Naive thymus-derived CD4-positive, alpha-beta T cell (primary cell): ENCODE measurements at regions not wholly inside any gene's neighbourhood (a gene's known extent, or its start where the extent isn't known, plus 50 kb on each side); places are given as distances from the start of the nearest gene placed in this dataset.
"Not testable (repeated sequence)": the region's sequence is repeated elsewhere in the genome, so short reads cannot be mapped to it uniquely, and the experiment has no call there.

Experiments used
- ATAC-seq: fragments of 150-1000 bp; cut with Tn5 transposase; 2 replicates; pipeline ENCODE4 v1.10.0; 2021; ENCODE audit warnings: mild to moderate bottlenecking, moderate library complexity
- CTCF ChIA-PET: fragments of 350-600 bp; sonication (Branson Sonifier 250); formaldehyde crosslinking; loops from one replicate; lab custom pipeline; 2021; ENCODE audit warnings: antibody characterized with exemption; lab: Charles Lee
- POLR2A ChIA-PET: fragments of 350-600 bp; sonication (Branson Sonifier 250); formaldehyde crosslinking; loops from one replicate; lab custom pipeline; 2021; ENCODE audit warnings: antibody characterized with exemption, inconsistent platforms; lab: Charles Lee
- DNase-seq, 9 donors: peaks; one replicate each; pipeline versions ENCODE4 v3.0.0 to v3.0.0-alpha.2; 2020 to 2022; ENCODE audit warnings: mixed read lengths in 1 of 9
- H3K27ac ChIP-seq: one replicate; pipeline ENCODE4 v1.7.0; 2013; ENCODE audit warnings: mild to moderate bottlenecking, low read depth, low read length, moderate library complexity
- H3K27me3 ChIP-seq, 2 donors: one replicate each; pipeline ENCODE4 v1.7.0; 2013; ENCODE audit warnings: low read length in 2 of 2, mild to moderate bottlenecking in 2 of 2, moderate library complexity in 2 of 2; ENCODE audit not compliant: control insufficient read depth in 2 of 2, insufficient read depth in 2 of 2
- H3K36me3 ChIP-seq, 3 experiments: 1 replicate in 2 of 3; 2 replicates in 1 of 3; pipeline ENCODE4 v1.7.0; 2013; ENCODE audit warnings: low read length in 3 of 3, mild to moderate bottlenecking in 3 of 3, moderate library complexity in 1 of 3; ENCODE audit not compliant: insufficient read depth in 3 of 3, control insufficient read depth in 2 of 3
- H3K4me1 ChIP-seq, 2 donors: one replicate each; pipeline ENCODE4 v1.7.0; 2013; ENCODE audit warnings: low read length in 2 of 2, mild to moderate bottlenecking in 2 of 2, moderate library complexity in 1 of 2; ENCODE audit not compliant: control insufficient read depth in 2 of 2, insufficient read depth in 2 of 2
- H3K4me3 ChIP-seq: 2 replicates; pipeline ENCODE4 v1.7.0; 2013; ENCODE audit warnings: mild to moderate bottlenecking, low read length
- H3K9me3 ChIP-seq, 3 experiments: 1 replicate in 2 of 3; 2 replicates in 1 of 3; pipeline ENCODE4 v1.7.0; 2013; ENCODE audit warnings: low read length in 3 of 3; ENCODE audit not compliant: control insufficient read depth in 2 of 3
- H3K27ac Mint-ChIP-seq, 9 donors: one replicate each; pipeline ENCODE4 v1.8.0; 2020 to 2022; ENCODE audit warnings: mixed read lengths in 9 of 9, mild to moderate bottlenecking in 8 of 9, moderate library complexity in 5 of 9, inconsistent platforms in 2 of 9
- H3K27me3 Mint-ChIP-seq, 5 donors: one replicate each; pipeline ENCODE4 v1.8.0; 2021 to 2022; ENCODE audit warnings: mixed read lengths in 5 of 5, mild to moderate bottlenecking in 1 of 5
- H3K36me3 Mint-ChIP-seq, 5 donors: one replicate each; pipeline ENCODE4 v1.8.0; 2020 to 2022; ENCODE audit warnings: mixed read lengths in 5 of 5, mild to moderate bottlenecking in 3 of 5, inconsistent platforms in 1 of 5
- H3K4me1 Mint-ChIP-seq, 7 donors: one replicate each; pipeline ENCODE4 v1.8.0; 2020 to 2022; ENCODE audit warnings: mixed read lengths in 7 of 7, mild to moderate bottlenecking in 3 of 7, inconsistent platforms in 1 of 7
- H3K4me3 Mint-ChIP-seq, 10 donors: one replicate each; pipeline ENCODE4 v1.8.0; 2020 to 2022; ENCODE audit warnings: mild to moderate bottlenecking in 10 of 10, mixed read lengths in 10 of 10, moderate library complexity in 6 of 10, inconsistent platforms in 2 of 10
- H3K9me3 Mint-ChIP-seq, 11 donors: one replicate each; pipeline ENCODE4 v1.8.0; 2020 to 2022; ENCODE audit warnings: mixed read lengths in 11 of 11, mild to moderate bottlenecking in 4 of 11, inconsistent platforms in 1 of 11, moderate library complexity in 1 of 11
- intact Hi-C, 2 donors: fragments of 100-400 bp; cut with micrococcal nuclease; formaldehyde crosslinking; loops; one replicate each; pipeline ENCODE4 v1.15.1; 2023

- ATAC-seq (no peak), DNase-seq (no peak)
- Histone ChIP-seq H3K27me3 (no peaks in the 10 kb centered on the region), H3K9me3 (no peaks in the 10 kb centered on the region), H3K4me1 (no peaks in the 10 kb centered on the region), H3K27ac (no peak overlapping the region), H3K36me3 (no peaks in the 10 kb centered on the region), H3K4me3 (no peak overlapping the region)
- no peak overlapping the region for H3K27ac Mint-ChIP-seq
- H3K4me1 Mint-ChIP-seq, result peaks cover 2 to 12% (median 8%) of the 10 kb centered on the region in 7 donors
- H3K27me3 Mint-ChIP-seq, result peaks cover 0 to 20% (median 6%) of the 10 kb centered on the region in 5 donors
- intact Hi-C loops, result loop anchor here (2.0 to 5.0 kb wide), 4 partner anchors 73 to 216 kb away; no protein-coding TSS in a partner anchor
- ChIA-PET CTCF (no interaction called here), POLR2A (no interaction called here)
- H3K9me3 Mint-ChIP-seq, result no peaks in the 10 kb centered on the region
- no peaks in the 10 kb centered on the region for H3K36me3 Mint-ChIP-seq
- no peak overlapping the region for H3K4me3 Mint-ChIP-seq
Measured at GRCh38 chr10:29375888-29376287, 87.0 kb downstream of the LYZL1 start.

- H3K9me3 Mint-ChIP-seq, result no peaks in the 10 kb centered on the region
Measured at GRCh38 chr10:29377333-29377961, 88.6 kb downstream of the LYZL1 start.

GRCh38 chr10:29378106-29378505, 89.2 kb downstream of the LYZL1 start:
- H3K4me3 ChIP-seq, result no peak overlapping the region
- no peaks in the 10 kb centered on the region for H3K4me1 ChIP-seq
- peaks cover 0 to 3% of the 10 kb centered on the region in 2 donors for H3K27me3 ChIP-seq
- ChIA-PET POLR2A (no interaction called here), CTCF (interaction anchor here (1.5 kb wide), 1 partner anchor 14 kb away, joined by 3 read pairs; no protein-coding TSS in a partner anchor)
- intact Hi-C loops, result loop anchor here in 1 of 2 donors (5.0 kb wide), 2 partner anchors 134 to 214 kb away; no protein-coding TSS in a partner anchor
- no peaks in the 10 kb centered on the region for H3K9me3 ChIP-seq
- Mint-ChIP-seq H3K4me1 (peaks cover 2 to 12% (median 9%) of the 10 kb centered on the region in 7 donors), H3K36me3 (no peaks in the 10 kb centered on the region), H3K27me3 (peaks cover 2 to 10% (median 5%) of the 10 kb centered on the region in 5 donors), H3K9me3 (no peaks in the 10 kb centered on the region), H3K4me3 (no peak overlapping the region), H3K27ac (no peak overlapping the region)
- ATAC-seq (no peak), DNase-seq (no peak)
- no peaks in the 10 kb centered on the region for H3K36me3 ChIP-seq
- H3K27ac ChIP-seq, result no peak overlapping the region

More at GRCh38 chr10:29377333-29377961, 88.6 kb downstream of the LYZL1 start:
- Mint-ChIP-seq H3K36me3 (no peaks in the 10 kb centered on the region), H3K4me1 (peaks cover 2 to 12% (median 8%) of the 10 kb centered on the region in 7 donors), H3K27ac (no peak overlapping the region), H3K27me3 (peaks cover 0 to 9% (median 3%) of the 10 kb centered on the region in 5 donors), H3K4me3 (no peak overlapping the region)
- no peak overlapping the region for H3K27ac ChIP-seq
- no peaks in the 10 kb centered on the region for H3K9me3 ChIP-seq
- ChIA-PET CTCF (interaction anchor here (0.6 to 1.5 kb wide), 2 partner anchors 8 to 15 kb away, joined by 3 to 6 read pairs; no protein-coding TSS in a partner anchor), POLR2A (no interaction called here)
- H3K36me3 ChIP-seq, result no peaks in the 10 kb centered on the region
- intact Hi-C loops, result loop anchor here (1.0 to 5.0 kb wide), 5 partner anchors 71 to 215 kb away; no protein-coding TSS in a partner anchor
- H3K4me1 ChIP-seq, result no peaks in the 10 kb centered on the region
- no peak overlapping the region for H3K4me3 ChIP-seq
- H3K27me3 ChIP-seq, result peaks cover 0 to 3% of the 10 kb centered on the region in 2 donors
- DNase-seq (peak in 4 of 9 donors; percentile 6 to 25 (median 14)), ATAC-seq (no peak)

GRCh38 chr10:29379208-29379607, 90.3 kb downstream of the LYZL1 start:
- CTCF ChIA-PET, result no interaction called here
- no peak overlapping the region for H3K27ac ChIP-seq
- peaks cover 5 to 12% (median 6%) of the 10 kb centered on the region in 5 donors for H3K27me3 Mint-ChIP-seq
- no peak overlapping the region for H3K4me3 ChIP-seq
- peaks cover 2 to 12% (median 9%) of the 10 kb centered on the region in 7 donors for H3K4me1 Mint-ChIP-seq
- no peaks in the 10 kb centered on the region for H3K36me3 ChIP-seq
- no peaks in the 10 kb centered on the region for H3K36me3 Mint-ChIP-seq
- no peaks in the 10 kb centered on the region for H3K9me3 Mint-ChIP-seq
- H3K9me3 ChIP-seq, result no peaks in the 10 kb centered on the region
- no peak overlapping the region for H3K4me3 Mint-ChIP-seq
- peaks cover 0 to 3% of the 10 kb centered on the region in 2 donors for H3K27me3 ChIP-seq
- no peak overlapping the region for H3K27ac Mint-ChIP-seq
- H3K4me1 ChIP-seq, result no peaks in the 10 kb centered on the region
- DNase-seq (no peak), ATAC-seq (no peak)
- POLR2A ChIA-PET, result no interaction called here
- intact Hi-C loops, result loop anchor here in 1 of 2 donors (5.0 kb wide), 2 partner anchors 133 to 213 kb away; no protein-coding TSS in a partner anchor

GRCh38 chr10:29379777-29380598, 91.1 kb downstream of the LYZL1 start:
- H3K27me3 Mint-ChIP-seq, result peaks cover 5 to 17% (median 6%) of the 10 kb centered on the region in 5 donors
- H3K9me3 ChIP-seq, H3K27me3 ChIP-seq, H3K36me3 Mint-ChIP-seq, DNase-seq, H3K4me1 ChIP-seq, H3K36me3 ChIP-seq, H3K4me3 ChIP-seq, H3K27ac ChIP-seq, CTCF ChIA-PET, ATAC-seq, POLR2A ChIA-PET, H3K9me3 Mint-ChIP-seq: not testable (repeated sequence)
- peaks cover 2 to 12% (median 9%) of the 10 kb centered on the region in 7 donors for H3K4me1 Mint-ChIP-seq
- H3K27ac Mint-ChIP-seq, result peak overlapping the region in 1 of 9 donors; percentile 14
- intact Hi-C loops, result loop anchor here (5.0 to 10.0 kb wide), 3 partner anchors 132 to 1215 kb away; no protein-coding TSS in a partner anchor
- peak overlapping the region in 2 of 10 donors; percentile 2 to 39 for H3K4me3 Mint-ChIP-seq

- H3K36me3 ChIP-seq, H3K9me3 ChIP-seq, H3K36me3 Mint-ChIP-seq, POLR2A ChIA-PET, DNase-seq, H3K27me3 ChIP-seq, H3K4me1 ChIP-seq, H3K27ac ChIP-seq, H3K9me3 Mint-ChIP-seq, H3K4me3 ChIP-seq, H3K27ac Mint-ChIP-seq, CTCF ChIA-PET, ATAC-seq: not testable (repeated sequence)
- Mint-ChIP-seq H3K4me1 (peaks cover 2 to 12% (median 9%) of the 10 kb centered on the region in 7 donors), H3K4me3 (peak overlapping the region in 2 of 10 donors; percentile 2 to 39), H3K27me3 (peaks cover 5 to 16% (median 6%) of the 10 kb centered on the region in 5 donors)
- intact Hi-C loops, result loop anchor here in 1 of 2 donors (10.0 kb wide), 1 partner anchor 1214 kb away; no protein-coding TSS in a partner anchor
Measured at GRCh38 chr10:29380599-29381511, 92.0 kb downstream of the LYZL1 start.
